HCEC 1CT (cell line): ENCODE measurements at regions not wholly inside any gene's neighbourhood (a gene's known extent, or its start where the extent isn't known, plus 50 kb on each side); places are given as distances from the start of the nearest gene placed in this dataset.
"Not testable (repeated sequence)": the region's sequence is repeated elsewhere in the genome, so short reads cannot be mapped to it uniquely, and the experiment has no call there.

Source experiments
- DNase-seq: peaks from one replicate; pipeline ENCODE4 v3.0.0-alpha.2; 2017

DNA sequence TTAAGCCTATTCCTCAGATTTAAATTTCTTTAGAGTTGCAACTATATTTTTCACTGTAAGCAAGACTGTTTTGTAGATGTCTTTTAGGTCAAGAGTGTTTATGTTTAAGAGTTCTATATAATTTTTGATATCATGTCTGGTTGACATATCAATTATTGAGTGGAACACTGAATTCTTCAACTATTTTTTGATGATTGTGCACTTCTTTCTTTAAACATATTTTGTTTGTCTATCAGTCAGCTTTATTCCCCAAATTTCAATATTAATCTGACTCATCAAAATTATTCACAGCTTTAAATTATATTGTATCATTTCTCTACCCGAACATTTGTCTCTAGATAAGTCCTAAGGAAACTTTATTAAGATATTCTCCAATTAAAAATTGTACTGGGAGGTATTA, 933.6 kb upstream of the ROBO1 start:
- DNase-seq = no peak

DNA sequence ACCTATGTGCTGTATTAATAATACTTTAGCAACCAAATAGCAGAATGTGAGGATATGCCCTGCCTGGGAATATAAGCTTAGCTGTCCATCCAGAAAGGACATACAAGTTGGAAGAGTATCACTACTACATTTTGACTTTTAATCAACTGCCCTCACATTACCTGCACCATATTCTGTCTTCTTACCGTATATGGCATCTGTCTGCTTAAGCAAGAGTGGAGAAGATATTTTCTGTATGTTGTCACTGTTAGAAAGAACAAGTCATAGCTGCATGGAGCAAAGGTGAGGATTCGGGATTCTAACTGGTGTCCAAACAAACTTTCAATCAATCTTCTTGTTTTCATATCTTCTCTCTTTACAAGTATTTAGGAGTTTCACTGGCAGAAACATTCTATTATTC, 929.5 kb upstream of the ROBO1 start:
- no peak for DNase-seq

DNA sequence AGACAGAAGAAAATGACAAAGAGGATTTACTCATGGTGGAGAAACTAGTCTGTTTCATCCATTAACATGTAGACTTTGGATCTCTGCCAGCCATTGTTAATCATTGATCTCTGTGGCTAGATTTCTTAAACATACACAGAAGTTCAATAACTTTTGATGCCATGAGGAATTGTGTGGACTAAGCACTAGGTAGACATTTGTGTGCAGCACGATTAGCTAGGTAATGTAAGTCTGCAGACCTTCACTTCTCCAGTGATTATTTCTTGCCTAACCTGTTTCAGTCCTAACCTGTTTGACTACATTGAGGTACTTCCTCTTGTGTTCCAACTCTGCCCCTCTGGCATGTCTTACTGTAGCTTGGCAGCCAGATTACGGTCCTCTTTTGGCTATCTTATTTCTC, 928.5 kb upstream of the ROBO1 start:
- DNase-seq = no peak

DNA sequence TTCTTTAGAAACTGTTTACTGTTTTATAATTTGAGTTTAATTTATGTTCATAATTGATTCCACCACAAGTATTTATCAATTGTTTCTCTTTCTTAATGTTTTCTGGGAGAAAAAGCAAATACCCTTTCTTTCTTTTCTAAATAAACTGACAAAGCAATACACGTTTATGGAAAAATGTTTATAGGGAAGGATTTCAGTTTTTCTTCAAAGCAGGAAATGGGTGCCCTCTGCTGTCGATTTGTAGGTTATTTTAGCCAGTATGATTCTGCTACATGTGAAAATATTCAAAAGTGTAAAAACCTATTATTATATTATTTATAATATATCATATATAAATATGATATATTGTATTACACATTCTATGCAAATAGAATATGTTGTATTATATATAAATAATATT, 921.0 kb upstream of the ROBO1 start:
- no peak for DNase-seq

DNA sequence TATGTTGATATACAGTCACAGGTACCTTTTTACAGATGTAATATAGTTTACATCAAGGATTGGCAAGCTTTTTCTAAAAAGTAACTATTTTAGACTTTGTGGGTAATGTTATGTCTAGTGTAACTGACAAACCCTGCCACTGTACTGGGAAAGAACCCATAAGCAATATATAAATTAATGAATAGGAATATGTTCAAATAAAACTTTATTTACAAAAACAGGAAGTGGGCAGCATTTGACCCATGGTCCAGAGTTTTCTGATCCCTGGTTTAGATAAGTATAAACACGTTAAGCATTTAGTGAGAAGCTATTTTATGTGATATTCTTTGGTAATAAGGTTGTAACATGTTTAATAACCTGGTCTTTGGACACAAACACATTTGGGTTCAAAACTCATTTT, 915.2 kb upstream of the ROBO1 start:
- no peak for DNase-seq

DNA sequence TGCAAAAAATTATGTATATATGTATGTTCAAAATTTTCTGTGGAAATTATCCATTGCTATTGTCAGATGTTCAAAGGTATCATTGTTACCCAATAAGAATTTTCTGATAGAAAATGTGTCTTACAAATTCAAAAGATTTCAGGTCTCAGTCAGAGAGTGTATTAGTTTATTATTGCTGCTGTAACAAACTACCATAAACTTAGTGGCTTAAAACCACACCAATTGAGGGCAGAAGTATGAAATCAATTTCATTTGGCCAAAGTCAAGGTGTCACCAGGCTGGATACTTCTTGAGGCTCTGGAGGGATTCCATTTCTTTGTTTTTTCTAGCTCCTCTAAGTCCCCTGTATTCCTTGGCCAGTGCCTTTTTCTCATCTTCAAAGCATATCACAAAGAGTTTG, 914.4 kb upstream of the ROBO1 start:
- no peak for DNase-seq

DNA sequence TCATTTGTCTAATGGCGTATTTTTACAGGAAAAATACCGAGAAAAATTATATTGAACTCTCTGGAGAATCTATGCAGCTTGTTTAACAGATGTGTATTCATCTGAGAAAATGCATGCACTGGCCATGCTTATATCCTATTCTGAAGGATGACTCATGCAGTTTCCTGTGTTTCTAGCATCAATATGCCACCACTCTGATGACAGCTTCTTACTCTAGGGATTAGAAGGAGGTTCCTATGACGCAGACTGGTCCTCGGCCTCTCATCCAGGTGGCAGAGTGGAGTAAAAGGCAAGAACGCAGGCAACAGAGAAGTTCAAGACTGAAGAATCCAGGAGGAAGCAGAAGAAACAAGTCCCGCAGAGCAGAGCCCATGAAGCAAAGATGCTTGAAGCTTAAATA, 910.0 kb upstream of the ROBO1 start:
- DNase-seq = no peak

DNA sequence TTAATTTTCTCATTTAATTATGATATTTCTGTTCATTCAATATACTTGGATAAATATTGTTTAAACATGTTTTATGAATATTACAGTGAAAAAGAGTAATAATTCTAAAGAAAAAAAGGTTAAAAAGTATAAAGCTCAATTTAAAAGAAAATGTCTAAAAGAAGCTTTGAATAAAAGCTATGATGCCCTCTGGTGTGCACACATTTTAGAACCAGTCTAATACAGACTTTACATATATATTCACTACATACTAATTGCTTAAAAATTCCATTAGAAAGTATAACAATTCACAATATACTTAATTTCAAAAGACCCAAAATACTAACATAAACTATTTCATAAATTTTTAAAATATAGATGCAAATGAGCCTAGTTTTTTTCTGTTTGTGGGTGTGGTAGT, 909.1 kb upstream of the ROBO1 start:
- DNase-seq = no peak

DNA sequence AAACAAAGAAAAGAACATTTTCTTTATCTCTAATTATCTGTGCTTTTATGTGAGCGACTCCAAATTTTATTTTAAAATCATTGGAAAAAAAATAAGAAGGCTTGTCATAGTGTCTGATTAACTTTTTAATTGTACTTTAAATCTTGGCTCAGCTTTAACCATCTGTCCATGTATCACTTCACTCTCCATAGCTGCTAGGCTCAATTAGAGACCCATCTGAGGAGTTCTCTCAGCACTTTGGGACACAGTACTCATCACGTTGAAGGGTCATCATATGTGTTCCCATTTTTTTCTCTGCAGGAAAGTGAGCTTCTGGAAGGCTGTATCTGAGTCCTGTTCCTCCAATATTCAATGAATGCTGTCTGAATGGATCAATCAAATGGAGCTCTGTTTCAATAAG, 908.5 kb upstream of the ROBO1 start:
- no peak for DNase-seq

DNA sequence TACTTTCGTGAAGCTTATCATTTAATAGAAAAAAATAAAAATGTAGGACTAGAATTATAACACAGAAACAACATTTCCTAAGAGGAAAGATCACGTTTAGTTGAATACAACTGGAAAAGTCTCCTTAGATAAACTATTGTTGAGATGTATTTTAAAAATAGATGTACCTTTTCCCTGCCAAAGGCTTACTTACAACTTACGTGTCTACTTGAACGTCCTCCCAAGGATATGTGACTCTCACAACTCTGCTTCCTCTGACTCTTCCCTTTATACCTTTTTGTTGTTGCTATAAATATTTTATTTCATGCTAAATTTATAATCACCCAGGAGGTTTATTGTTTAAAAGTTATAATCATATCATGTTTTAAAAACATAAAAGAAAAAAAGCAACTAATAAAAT, 908.0 kb upstream of the ROBO1 start:
- no peak for DNase-seq

DNA sequence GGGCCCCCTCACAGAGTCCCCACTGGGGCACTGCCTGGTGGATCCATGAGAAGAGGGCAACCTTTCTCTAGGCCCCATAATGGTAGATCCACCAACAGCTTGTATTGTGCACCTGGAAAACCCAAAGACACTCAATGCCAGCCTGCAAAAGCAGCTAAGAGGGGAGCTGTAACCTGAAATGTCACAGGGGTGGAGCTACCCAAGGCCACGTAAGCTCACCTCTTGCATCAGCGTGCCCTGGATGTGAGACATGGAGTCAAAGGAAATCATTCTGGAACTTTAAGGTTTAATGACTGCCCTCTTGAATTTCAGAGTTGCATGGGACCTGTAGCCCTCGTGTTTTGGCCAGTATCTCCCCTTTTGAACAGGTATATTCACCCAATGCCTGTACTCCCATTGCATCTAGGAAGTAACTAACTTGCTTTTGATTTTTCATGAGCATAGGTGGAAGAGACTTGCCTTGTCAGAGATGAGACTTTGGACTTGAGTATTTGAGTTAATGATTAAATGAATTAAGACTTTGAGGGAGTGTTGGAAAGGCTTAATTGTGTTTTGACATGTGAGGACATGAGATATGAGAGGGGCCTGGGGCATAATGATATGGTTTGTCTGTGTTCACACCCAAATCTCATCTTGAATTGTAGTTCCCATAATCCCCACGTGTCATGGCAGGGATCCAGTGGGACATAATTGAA, 900.9 kb upstream of the ROBO1 start:
- no peak for DNase-seq

DNA sequence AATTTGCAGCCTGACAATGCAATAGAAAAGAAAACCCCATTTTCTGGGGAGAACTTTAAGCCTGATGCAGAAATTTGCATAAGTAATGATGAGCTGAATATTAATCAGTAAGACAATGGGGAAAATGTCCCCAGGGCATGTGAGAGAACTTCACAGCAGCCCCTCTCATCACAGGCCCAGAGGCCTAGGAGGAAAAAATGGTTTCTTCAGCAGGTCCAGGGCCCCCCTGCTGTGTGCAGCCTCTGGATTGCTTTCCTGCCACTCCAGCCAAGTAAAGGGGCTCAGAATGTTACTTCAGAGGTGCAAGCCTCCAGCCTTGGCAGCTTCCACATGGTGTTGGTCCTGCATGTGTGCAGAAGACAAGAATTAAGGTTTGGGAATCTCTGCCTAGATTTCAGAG, 900.3 kb upstream of the ROBO1 start:
- DNase-seq = no peak

DNA sequence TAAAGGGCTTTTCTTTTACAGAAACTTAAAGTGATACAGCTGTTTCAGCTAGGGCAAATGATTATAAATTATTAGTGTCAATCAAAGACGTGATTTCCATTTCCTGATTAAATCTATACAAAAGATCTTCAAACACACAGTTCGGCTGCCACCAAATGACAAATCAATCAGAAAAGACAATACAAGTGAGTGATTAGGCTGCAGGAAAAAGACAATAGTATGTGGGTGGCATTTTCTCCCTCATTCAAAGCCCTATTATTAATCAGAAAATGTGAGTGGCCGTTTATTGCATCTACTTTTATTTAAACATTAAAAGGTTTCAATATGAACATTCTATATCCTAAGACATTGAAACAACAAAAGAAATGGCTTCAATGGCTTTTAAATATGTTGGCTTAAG, 895.6 kb upstream of the ROBO1 start:
- no peak for DNase-seq

DNA sequence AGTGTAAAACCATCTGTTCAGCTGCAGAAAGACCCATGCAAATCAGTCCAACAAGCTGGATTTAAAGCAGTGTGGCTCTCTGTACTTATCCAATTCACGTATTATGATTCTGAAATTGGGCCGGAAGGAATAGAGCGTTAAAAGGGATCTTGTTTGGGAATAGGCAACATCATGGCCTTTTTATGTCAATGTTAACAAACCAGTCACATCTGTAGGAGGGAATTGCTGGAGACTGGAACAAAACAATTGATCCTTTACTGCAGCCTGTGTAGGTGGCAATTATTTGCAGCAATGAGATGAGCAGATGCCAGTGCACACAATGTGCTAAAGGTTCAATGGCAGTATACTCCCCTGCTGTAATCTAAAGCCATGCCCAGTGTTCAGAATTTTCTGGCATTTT, 887.4 kb upstream of the ROBO1 start:
- no peak for DNase-seq

DNA sequence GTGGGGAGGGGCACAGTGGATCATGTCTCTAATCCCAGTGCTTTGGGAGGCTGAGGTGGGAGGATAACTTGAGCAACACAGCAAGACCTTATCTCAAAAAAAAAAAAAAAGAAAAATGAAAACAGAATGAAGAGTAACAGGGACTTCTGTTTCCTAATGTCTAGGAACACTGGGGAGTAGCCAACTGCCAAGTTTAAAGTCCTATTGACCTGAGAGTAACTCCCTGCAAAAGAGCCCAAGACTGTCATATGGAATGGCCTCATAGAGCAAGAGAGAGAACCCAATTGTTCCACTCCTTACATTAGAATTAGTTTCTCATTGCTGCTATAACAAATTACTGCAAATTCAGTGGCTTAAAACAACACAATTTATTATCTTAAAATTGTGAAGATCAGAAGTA, 881.4 kb upstream of the ROBO1 start:
- DNase-seq = no peak

DNA sequence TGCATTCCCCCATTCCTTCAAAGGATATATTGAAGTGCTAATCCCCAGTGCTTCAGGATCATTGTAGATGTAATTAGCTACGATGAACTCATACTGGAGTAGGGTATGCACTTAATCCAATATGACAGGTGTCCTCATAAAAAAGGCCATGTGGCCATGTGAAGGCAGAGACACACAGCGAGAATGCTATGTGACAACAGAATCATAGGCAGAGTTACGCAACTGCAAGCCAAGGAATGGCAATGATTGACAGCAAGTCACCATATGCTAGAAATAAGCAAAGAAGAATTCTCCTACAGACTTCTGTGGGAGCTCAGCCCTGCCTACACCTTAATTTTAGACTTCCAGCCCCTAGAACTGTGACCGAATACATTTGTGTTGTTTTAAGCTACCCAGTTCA, 875.6 kb upstream of the ROBO1 start:
- DNase-seq = no peak

DNA sequence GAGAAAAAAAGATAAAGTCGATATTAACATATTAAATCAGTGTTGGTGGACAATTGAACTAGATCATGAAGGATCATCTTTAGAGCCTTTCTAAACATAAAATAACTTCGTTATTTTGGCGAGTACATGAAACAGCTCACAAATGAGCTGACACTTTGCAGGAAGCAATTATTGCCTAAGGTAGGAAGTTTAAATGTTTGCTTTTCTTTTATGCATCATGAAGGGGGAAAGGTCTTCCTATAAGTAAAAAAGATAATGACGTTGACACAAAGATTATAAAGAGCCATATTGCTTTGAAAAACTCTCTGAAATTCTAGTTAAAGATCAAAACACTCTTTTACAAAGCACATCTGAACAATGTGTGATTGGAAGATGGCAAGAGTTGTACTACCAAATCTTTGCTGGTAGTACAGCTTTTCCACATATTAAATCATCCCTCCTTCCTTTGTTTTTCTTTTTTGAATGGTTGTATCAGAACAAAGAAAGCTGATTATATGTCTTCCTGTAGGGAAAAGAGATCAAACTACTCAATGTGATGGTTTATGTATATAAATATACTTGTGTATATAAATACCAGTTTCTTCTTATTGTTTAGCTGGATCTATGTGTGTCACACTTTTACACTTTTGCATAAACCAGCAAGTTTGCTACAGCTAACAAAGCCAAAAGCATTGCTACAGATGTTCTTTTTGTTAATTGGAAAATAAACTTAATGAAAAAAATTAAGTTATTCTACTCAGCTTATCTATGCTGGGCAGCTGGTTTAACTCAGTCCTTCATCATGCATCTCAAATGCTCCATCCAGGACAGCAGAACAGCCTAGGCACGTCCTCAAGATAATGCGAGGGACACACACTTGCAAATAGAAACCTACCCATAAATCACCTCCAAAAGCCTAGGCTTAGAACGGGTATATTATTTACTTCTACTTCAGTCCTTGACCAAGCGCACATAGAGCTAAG, 850.8 kb upstream of the ROBO1 start:
- DNase-seq = no peak

DNA sequence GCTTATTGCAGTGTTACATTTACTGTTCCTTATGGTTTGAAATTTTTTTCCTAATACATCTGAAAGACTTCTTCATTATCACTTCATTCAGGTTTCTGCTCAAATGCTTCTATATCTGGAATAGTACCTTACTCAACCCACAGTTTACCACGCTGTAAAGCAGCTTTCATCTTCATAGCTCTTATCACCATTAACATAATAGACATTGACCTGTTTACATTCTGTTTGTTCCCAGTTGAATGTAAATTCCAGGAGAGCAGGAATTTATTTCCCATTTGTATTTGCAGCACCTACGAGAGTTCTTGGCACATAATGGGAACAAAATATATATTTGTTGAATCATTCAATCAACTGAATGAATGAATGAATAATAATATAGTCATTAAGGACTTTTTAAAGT, 844.6 kb upstream of the ROBO1 start:
- no peak for DNase-seq

DNA sequence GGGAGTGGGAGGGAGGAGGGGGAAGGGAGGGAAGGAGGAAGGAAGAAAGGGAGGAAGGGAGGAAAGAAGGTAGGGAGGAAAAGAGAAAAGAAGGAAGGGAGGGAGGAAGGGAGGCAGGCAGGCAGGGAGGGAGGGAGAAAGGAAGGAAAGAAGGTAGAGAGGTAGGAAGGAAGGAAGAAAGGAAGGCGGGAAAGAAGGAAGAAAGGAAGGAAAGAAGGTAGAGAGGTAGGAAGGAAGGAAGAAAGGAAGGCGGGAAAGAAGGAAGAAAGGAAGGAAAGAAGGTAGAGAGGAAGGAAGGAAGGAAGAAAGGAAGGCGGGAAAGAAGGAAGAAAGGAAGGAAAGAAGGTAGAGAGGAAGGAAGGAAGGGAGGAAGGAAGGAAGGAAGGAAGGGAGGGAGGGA, 840.3 kb upstream of the ROBO1 start:
- not testable (repeated sequence) for DNase-seq

DNA sequence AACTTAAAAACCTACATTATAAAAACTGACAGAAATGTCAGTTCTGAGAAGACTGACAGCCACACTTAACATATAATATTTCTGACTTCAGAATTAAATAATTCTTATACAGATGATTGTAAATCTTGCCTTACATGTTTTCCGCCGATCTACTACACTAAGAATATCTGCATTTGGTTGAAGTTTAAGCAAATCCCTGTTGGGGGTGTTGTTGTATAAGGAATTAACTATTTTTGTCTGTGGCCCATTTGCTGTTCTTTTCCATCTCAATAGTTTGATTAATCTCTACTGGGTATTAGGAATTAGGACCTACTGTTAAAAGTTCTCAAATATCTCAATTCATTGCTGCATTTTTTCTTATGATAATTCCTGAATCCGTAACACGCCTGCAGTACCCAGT, 838.3 kb upstream of the ROBO1 start:
- no peak for DNase-seq

DNA sequence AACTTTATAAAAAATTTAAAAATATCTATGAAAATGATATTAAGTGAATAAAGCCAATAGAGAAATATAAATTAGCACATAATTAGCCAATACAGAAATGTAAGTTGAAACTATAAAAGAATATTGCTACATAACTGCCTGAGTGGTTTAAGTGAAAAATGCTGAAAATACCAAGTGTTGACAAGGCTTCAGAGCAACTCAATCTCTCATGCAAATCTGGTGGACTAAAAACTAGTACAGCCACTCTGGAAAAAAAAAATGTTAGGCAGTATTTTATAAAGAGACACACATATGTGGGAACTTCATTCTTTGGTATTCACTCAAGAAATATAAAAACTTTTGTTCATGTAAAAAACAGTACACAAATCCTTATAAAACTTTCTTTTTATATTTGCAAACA, 833.7 kb upstream of the ROBO1 start:
- DNase-seq = no peak

DNA sequence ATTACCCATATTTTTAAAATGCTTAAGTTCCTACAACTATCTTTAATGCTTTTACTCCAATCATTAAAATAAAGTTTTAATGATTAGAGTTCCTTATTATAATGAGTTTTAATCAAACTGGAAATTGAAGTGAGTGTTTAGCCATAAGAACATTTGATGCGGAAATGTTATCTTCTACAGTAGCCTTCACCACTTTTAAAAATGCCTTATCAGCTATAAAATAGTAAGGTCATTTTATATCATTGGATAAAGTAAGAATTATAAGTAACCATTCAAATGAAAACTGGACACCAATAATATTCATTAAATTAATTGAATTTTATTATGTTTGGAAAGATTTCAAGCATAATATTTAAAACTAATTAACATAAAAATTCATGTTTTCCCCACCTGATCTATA, 825.0 kb upstream of the ROBO1 start:
- no peak for DNase-seq

DNA sequence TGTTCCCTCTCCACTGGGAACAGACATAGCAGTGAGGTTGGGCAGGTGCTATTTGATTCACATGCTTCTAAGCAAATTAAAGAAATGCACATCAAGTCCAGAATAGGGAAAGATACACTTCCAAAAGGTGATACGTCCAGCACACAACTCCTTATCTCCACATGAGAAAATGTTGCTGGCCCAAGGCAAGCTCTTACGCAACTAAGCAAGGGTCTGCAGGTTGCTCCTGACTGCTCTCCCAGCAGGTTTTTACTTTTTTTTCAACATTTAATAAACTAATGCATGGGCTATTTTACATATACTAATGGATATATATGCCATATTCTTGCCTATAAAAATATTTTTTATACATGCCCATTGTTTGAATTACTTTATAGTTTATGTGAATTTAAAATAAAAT, 818.5 kb upstream of the ROBO1 start:
- DNase-seq = no peak

DNA sequence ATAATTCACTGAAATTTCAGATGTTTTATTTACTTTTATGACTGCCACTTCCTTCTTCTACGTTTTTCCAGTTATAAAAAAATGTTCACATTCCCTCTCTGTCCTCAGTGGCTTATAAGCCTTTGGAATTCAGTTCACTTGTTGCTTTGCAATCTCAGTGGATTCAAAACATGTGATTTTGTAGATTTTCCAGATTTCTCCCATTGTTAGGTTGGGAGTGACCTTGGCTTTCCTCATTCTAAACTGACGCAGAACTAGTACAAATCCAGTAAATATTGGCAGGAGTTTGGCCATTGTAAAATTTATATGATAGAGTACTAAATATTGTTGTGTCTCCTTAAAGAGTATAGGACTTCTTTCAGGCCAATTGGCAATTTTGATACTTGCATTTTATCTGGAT, 812.3 kb upstream of the ROBO1 start:
- DNase-seq = no peak

DNA sequence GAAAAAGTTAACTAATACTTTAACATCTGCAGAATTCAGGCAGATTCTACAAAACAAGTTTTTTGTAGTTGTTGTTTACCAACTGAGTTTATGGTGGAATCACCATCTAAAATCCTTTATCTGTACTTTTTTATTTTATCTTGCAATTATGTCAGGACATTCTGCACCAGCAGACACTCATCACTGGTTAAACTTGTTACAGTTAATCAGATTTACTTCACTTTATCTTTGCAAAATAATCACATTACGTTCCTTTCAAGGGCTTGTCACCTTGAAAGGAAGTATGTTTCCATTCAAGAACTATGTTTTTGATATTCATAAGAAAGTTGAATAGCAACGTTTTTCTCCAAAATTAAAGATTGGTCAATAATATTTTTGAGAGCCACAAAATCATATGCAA, 796.6 kb upstream of the ROBO1 start:
- no peak for DNase-seq
